ENCODE measurements at regions not wholly inside any gene's neighbourhood (a gene's known extent, or its start where the extent isn't known, plus 50 kb on each side); places are given as distances from the start of the nearest gene placed in this dataset.

DNA sequence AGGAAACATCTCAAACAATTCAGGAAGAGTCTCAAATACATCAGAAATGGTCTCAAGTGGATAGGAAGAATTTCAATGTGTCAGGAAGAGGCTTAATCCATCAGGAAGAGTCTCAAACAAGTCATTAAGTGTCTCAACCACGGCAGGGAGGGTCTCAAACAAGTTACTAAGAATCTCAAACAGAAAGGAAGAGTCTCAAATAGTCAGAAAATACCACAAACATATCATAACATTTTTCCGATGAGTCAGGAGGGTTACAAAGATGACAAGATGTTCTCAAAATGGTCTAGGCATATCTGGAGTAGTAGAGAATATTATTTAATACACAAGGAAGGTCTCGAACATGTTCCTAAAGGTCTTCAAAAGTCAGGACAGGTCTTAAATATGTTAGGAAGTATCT lies 109.3 kb upstream of the USP9X start (continued):
- TF ChIP-seq, protein P1, sequence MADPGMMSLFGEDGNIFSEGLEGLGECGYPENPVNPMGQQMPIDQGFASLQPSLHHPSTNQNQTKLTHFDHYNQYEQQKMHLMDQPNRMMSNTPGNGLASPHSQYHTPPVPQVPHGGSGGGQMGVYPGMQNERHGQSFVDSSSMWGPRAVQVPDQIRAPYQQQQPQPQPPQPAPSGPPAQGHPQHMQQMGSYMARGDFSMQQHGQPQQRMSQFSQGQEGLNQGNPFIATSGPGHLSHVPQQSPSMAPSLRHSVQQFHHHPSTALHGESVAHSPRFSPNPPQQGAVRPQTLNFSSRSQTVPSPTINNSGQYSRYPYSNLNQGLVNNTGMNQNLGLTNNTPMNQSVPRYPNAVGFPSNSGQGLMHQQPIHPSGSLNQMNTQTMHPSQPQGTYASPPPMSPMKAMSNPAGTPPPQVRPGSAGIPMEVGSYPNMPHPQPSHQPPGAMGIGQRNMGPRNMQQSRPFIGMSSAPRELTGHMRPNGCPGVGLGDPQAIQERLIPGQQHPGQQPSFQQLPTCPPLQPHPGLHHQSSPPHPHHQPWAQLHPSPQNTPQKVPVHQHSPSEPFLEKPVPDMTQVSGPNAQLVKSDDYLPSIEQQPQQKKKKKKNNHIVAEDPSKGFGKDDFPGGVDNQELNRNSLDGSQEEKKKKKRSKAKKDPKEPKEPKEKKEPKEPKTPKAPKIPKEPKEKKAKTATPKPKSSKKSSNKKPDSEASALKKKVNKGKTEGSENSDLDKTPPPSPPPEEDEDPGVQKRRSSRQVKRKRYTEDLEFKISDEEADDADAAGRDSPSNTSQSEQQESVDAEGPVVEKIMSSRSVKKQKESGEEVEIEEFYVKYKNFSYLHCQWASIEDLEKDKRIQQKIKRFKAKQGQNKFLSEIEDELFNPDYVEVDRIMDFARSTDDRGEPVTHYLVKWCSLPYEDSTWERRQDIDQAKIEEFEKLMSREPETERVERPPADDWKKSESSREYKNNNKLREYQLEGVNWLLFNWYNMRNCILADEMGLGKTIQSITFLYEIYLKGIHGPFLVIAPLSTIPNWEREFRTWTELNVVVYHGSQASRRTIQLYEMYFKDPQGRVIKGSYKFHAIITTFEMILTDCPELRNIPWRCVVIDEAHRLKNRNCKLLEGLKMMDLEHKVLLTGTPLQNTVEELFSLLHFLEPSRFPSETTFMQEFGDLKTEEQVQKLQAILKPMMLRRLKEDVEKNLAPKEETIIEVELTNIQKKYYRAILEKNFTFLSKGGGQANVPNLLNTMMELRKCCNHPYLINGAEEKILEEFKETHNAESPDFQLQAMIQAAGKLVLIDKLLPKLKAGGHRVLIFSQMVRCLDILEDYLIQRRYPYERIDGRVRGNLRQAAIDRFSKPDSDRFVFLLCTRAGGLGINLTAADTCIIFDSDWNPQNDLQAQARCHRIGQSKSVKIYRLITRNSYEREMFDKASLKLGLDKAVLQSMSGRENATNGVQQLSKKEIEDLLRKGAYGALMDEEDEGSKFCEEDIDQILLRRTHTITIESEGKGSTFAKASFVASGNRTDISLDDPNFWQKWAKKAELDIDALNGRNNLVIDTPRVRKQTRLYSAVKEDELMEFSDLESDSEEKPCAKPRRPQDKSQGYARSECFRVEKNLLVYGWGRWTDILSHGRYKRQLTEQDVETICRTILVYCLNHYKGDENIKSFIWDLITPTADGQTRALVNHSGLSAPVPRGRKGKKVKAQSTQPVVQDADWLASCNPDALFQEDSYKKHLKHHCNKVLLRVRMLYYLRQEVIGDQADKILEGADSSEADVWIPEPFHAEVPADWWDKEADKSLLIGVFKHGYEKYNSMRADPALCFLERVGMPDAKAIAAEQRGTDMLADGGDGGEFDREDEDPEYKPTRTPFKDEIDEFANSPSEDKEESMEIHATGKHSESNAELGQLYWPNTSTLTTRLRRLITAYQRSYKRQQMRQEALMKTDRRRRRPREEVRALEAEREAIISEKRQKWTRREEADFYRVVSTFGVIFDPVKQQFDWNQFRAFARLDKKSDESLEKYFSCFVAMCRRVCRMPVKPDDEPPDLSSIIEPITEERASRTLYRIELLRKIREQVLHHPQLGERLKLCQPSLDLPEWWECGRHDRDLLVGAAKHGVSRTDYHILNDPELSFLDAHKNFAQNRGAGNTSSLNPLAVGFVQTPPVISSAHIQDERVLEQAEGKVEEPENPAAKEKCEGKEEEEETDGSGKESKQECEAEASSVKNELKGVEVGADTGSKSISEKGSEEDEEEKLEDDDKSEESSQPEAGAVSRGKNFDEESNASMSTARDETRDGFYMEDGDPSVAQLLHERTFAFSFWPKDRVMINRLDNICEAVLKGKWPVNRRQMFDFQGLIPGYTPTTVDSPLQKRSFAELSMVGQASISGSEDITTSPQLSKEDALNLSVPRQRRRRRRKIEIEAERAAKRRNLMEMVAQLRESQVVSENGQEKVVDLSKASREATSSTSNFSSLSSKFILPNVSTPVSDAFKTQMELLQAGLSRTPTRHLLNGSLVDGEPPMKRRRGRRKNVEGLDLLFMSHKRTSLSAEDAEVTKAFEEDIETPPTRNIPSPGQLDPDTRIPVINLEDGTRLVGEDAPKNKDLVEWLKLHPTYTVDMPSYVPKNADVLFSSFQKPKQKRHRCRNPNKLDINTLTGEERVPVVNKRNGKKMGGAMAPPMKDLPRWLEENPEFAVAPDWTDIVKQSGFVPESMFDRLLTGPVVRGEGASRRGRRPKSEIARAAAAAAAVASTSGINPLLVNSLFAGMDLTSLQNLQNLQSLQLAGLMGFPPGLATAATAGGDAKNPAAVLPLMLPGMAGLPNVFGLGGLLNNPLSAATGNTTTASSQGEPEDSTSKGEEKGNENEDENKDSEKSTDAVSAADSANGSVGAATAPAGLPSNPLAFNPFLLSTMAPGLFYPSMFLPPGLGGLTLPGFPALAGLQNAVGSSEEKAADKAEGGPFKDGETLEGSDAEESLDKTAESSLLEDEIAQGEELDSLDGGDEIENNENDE (IDR thresholded peaks at IDR 0.05; ENCODE audit: insufficient replicate concordance, low read length) = no peak
- TF ChIP-seq NRF1 (IDR thresholded peaks at IDR 0.05; ENCODE audit: low read depth, low read length) (no peak), ZNF274 (IDR thresholded peaks at IDR 0.05; ENCODE audit: borderline replicate concordance, extremely low read depth, low read length) (no peak), CTCF (IDR thresholded peaks at IDR 0.05; ENCODE audit: control extremely low read depth in 1 of 3, insufficient read depth in 1 of 3, low read depth in 1 of 3, low read length in 3 of 3) (no peak), PHF8 (conservative IDR thresholded peaks at IDR 0.05; ENCODE audit: low read depth, low read length) (no peak), KDM1A (IDR thresholded peaks at IDR 0.05; ENCODE audit: borderline replicate concordance, low read length) (no peak), BRCA1 (IDR thresholded peaks at IDR 0.05; ENCODE audit: low read depth, low read length) (no peak), KDM5A (IDR thresholded peaks at IDR 0.05; ENCODE audit: low read length) (no peak), SP4 (IDR thresholded peaks at IDR 0.05; ENCODE audit: low read length) (no peak)

All from H1 (cell line).